GM13976 (cell line): ENCODE measurements at regions not wholly inside any gene's neighbourhood (a gene's known extent, or its start where the extent isn't known, plus 50 kb on each side); places are given as distances from the start of the nearest gene placed in this dataset.
A peak's percentile ranks its signal among the peaks of the same experiment; 100 is the strongest.
"Not testable (repeated sequence)": the region's sequence is repeated elsewhere in the genome, so short reads cannot be mapped to it uniquely, and the experiment has no call there.

Experiments
- DNase-seq: peaks from one replicate; pipeline ENCODE4 v3.0.0; 2012; ENCODE audit warnings: low spot score
- CTCF ChIP-seq: IDR thresholded peaks from 2 replicates; pipeline ENCODE4 v1.5.1; 2012; ENCODE audit warnings: borderline replicate concordance, mild to moderate bottlenecking; ENCODE audit not compliant: insufficient read depth; ENCODE audit errors: extremely low read depth, missing control alignments, control extremely low read depth
- in situ Hi-C: fragments of 300-500 bp; cut with MboI; formaldehyde crosslinking; loops from one replicate; pipeline ENCODE4 v1.12.0; 2022; ENCODE audit warnings: low sequenced_read_pairs, mixed read lengths, inconsistent platforms; ENCODE audit not compliant: unreplicated experiment

DNA sequence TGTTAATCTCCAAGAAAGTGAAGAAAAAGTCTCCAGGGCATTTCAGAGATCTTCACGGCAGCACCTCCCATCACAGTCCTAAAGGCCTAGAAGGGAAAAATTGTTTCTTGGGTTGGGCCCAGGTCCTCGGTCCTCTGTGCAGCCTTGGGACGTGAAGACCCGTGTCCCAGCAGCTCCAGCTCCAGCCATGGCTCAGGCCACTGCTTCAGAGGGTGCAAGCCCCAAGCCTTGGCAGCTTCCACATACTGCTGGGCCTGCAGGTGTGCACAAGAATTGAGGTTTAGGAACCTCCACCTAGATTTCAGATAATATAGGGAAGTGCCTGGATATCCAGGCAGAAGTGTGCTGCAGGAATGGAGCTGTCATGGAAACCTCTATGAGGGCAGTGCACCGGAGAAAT lies 176.2 kb upstream of the ZNF322 start:
- DNase-seq, in situ Hi-C loops: not testable (repeated sequence)

GRCh38 chr6:26836657-26837056 lies 177.1 kb upstream of the ZNF322 start:
- in situ Hi-C loops, DNase-seq: not testable (repeated sequence)

- in situ Hi-C loops, DNase-seq: not testable (repeated sequence)
Measured at GRCh38 chr6:26844823-26845222, 185.3 kb upstream of the ZNF322 start.

DNA sequence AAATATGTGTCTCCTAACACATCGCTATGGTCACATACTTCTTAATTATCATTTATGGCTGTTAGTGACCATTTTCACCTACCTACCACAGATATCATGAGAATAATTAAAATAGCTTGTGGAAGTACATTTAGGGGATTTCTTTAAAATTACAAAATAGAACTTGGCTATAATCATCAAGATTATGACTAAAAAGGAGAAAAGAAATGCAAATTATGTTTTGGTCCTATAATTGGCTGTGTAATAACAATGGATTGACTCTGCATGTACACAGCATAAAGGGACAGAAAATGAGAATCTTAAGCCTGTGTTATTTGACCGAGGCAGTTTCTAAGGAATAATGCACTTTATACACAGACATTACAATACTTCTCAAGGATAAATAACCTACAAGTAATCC lies 197.7 kb upstream of the ZNF322 start:
- in situ Hi-C loops, DNase-seq: not testable (repeated sequence)

GRCh38 chr6:26859067-26859770 lies 199.7 kb upstream of the ZNF322 start:
- in situ Hi-C loops, DNase-seq: not testable (repeated sequence)

- in situ Hi-C loops, DNase-seq: not testable (repeated sequence)
Measured at GRCh38 chr6:26859771-26860163, 200.2 kb upstream of the ZNF322 start.

GRCh38 chr6:26861913-26862312 lies 202.4 kb upstream of the ZNF322 start:
- DNase-seq, in situ Hi-C loops: not testable (repeated sequence)

DNA sequence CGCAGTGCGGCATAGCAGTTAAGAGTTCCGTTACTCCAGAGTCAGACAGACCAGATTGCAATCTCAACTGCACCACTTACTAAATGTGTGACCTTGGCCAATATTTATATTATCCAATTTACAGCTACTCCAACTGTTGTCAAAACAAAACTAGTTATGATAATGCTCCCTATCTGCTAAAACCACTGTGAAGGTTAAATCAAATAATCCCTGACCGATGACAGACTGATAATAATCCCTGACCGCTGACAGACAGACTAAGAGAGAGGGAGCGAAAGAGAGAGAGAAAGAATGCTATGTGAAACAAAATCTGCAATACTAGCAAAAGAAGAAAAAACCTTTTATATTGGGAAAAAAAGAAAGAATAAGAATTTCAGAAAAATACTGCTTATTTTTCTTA lies 204.1 kb upstream of the ZNF322 start:
- DNase-seq, in situ Hi-C loops: not testable (repeated sequence)

DNA sequence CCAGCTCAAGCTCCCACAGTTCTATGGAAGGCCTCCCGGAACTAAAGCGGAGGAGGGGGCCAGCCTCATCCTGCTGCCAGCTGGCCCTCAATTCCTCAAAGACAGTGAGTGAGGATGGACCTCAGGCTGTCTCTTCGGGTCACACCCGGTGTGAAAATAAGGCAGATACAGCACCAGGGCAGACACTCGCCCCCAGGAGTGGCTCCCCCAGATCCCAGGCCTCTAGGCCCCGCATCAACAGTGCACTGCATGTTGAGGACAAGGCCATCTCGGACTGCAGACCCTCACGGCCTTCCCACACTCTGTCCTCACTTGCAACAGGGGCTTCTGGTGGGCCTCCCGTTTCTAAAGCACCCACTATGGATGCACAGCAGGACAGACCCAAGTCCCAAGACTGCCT lies 239.2 kb upstream of the ZNF322 start:
- DNase-seq, in situ Hi-C loops: not testable (repeated sequence)

DNA sequence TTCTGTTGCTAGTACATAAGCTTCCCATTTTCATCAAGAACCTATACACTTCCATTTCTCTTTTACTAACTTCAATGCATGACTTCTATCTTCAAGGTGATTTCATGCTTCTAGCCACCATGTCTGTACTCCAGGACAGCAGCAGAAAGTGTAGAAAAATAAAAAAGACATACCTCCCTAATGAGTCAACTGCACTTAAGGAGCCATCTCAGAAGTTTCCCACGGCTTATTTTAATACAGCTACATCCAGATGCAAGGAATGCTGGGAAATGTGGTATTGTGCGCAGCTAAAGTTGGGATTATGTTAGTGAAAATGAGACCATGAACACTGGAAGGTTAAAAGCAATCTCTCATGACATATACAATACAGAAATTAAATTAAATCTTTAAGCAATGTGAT lies 264.7 kb upstream of the ZNF322 start:
- DNase-seq, in situ Hi-C loops: not testable (repeated sequence)

DNA sequence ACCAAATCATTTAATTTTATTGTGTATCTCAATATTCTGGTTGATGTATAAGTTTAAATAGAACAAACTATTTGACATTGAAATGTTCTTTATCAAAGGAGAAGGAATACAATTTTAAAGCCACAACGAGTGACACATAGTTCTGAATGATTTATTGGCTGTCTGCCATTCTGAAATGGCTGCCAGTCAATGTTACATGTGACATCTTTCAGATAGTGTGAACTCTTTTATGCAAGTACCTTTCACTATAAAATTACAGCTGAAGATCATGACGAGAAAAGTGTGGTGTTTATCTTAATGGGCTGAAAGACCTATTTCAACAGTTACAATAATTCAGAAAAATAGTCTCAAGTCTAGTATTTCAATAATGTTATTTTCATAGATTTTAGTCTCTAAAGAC lies 268.6 kb upstream of the ZNF322 start:
- in situ Hi-C loops, DNase-seq: not testable (repeated sequence)

- DNase-seq, in situ Hi-C loops: not testable (repeated sequence)
Measured at GRCh38 chr6:26937258-26937657, 277.7 kb upstream of the ZNF322 start.

GRCh38 chr6:26951211-26951610 lies 291.7 kb upstream of the ZNF322 start:
- in situ Hi-C loops, DNase-seq: not testable (repeated sequence)

GRCh38 chr6:26956078-26956600 lies 291.4 kb upstream of the PRSS16 start:
- in situ Hi-C loops, DNase-seq: not testable (repeated sequence)

DNA sequence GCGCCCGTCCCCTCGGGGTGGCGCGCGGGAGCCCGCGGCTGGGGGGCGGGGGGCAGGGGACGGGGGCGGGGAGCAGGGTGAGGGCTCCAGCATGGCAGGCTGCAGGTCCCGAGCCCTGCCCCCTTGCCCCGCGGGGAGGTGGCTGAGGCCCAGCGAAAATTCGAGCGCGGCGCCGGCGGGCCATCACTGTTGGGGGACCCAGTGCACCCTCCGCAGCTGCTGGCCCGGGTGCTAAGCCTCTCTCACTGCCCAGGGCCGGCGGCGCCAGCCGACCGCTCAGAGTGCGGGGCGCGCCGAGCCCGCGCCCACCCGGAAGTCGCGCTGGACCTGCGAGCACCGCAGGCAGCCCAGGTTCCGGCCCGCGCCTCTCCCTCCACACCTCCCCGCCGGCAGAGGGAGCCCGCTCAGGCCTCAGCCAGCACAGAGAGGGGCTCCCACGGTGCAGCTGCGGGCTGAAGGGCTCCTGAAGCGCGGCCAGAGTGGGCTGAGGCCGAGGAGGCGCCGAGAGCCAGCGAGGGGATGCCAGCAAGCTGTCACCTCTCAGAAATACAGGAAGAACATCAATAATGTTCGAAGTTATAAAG lies 290.8 kb upstream of the PRSS16 start:
- in situ Hi-C loops, DNase-seq: not testable (repeated sequence)
- TF ChIP-seq CTCF: peak; percentile 57

- in situ Hi-C loops, DNase-seq: not testable (repeated sequence)
Measured at GRCh38 chr6:26957399-26958127, 289.9 kb upstream of the PRSS16 start.

DNA sequence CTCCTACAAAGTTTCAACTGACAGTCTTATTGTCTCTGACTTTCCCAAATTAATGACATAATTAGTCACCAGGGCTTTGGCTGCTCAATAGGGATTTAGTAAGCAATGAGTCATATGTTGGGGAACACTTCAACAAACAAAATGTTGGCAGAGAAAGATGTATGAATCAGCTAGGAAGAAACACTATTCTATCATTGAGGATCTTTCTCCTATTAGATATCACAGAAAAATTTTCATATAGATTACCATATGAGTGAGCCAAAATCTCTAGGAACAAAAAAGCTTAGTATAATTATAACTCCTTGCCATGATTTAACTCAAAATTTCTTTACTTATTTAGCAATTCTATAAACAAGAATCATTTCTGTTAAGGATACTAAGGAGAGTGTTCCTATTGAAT lies 286.3 kb upstream of the PRSS16 start:
- DNase-seq, in situ Hi-C loops: not testable (repeated sequence)
